GM12873 (cell line): ENCODE measurements at regions not wholly inside any gene's neighbourhood (a gene's known extent, or its start where the extent isn't known, plus 50 kb on each side); places are given as distances from the start of the nearest gene placed in this dataset.

Source experiments
- TF ChIP-seq, protein P1 (sequence below): IDR thresholded peaks from 2 replicates; pipeline ENCODE4 v1.5.1; 2012; ENCODE audit warnings: low read depth, mild to moderate bottlenecking, moderate library complexity, low read length, control low read depth; ENCODE audit not compliant: insufficient read depth; ENCODE audit errors: missing control alignments

DNA sequence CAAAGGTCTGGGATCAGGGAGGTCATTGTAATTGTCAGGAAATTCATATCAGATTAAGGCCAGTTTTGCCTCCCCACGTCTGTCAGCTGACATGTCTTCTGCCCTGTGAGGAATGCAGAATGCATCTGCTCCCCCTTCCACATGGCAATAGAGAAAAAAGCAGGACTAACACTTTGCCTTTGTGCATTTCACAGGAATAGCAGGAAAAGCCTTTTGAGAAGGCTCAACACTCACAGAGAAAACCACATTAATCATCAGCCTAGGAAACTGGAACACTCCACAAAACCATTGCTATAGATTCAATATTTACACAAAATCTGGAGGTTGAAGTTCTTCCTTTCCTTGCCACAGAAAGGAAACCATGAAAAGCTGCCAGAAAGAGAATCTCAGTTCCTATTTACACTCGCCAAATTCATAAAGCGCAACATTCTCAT is 165.2 kb upstream of the HES1 start:
- TF ChIP-seq, protein P1, sequence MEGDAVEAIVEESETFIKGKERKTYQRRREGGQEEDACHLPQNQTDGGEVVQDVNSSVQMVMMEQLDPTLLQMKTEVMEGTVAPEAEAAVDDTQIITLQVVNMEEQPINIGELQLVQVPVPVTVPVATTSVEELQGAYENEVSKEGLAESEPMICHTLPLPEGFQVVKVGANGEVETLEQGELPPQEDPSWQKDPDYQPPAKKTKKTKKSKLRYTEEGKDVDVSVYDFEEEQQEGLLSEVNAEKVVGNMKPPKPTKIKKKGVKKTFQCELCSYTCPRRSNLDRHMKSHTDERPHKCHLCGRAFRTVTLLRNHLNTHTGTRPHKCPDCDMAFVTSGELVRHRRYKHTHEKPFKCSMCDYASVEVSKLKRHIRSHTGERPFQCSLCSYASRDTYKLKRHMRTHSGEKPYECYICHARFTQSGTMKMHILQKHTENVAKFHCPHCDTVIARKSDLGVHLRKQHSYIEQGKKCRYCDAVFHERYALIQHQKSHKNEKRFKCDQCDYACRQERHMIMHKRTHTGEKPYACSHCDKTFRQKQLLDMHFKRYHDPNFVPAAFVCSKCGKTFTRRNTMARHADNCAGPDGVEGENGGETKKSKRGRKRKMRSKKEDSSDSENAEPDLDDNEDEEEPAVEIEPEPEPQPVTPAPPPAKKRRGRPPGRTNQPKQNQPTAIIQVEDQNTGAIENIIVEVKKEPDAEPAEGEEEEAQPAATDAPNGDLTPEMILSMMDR, result no peak

DNA sequence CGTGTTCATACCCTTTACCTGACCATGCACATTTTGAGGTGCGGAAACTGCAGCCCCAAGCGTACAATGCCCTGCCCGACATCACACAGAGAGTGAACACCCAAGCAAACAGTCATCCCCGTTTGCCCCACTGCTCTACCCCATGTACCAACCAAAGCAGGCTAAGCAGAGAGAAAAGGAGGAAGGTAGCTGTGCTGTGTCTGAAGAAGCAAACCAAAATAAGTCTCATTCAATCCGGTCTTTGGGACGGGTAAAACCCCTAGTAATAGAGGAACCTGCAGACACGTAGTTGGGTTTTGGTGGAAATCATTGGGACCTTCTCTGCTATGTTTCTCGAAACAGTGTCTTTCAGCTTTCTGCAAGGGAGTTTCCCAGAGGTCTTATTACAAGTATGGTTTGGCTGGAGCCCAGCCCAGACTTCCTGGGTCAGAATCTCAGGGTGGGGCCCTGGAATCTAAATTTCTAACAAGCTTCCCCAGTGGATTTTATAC is 164.6 kb upstream of the HES1 start:
- TF ChIP-seq, protein P1, result no peak

DNA sequence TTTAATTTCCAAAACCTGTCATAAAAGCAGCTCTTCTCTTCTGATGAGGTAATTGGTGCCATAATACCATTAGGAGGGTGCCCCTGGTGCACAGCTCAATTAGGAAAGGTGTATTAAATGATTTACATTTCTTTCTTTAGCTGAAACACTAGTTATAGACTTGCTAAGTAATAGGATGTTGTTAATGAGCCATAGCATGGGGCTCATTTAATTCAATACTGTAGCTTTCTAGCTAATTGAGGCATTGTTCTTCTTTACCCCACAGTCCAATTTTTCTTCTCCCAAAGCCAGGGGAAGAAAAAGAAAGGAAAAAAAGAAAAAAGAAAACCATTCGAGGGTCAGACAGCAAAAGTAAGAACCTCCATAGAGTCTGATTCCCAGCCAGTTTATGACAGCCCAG is 164.0 kb upstream of the HES1 start:
- TF ChIP-seq, protein P1, result no peak

DNA sequence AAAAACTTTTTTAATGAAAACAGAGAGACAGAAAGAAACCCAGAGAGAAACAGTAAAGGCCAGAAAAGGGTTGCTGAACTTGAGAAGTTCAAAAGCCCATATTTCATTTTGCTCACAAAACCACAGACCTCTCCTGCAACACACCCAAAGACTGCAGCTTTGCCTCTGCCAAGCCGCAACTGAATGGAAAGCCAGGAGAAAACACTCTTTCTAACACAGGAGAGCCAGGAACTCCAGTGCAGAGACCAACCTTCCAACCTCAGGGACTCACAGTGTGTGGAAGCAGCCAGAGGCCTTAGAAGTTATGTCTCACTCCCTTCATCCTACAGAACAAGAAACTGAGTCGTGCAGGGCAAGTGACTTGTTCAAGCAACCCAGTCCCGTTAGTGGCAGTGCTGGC is 163.1 kb upstream of the HES1 start:
- TF ChIP-seq, protein P1, result no peak

DNA sequence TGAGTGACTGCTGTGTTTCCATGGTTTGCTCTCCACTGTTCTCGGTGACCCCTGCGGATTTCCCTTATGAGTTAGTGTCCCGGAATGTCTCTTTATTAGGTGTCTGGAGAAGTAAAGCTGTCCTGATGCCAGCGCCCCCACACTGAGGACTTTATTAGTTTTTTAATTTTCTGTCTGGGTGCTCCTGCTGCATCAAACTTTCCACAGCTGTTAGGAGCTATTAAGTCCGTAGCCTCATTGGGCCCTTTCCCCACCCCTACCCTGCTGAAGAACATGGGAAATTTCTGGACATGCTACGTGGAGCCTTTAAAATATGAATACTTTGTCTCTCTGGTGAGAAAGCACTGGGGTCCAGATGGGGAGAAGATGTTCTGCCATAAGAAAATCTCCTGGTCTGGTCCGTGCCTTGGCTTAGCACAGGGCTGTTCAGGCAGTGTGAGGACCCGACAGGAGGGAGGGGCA is 161.7 kb upstream of the HES1 start:
- TF ChIP-seq, protein P1, result no peak

DNA sequence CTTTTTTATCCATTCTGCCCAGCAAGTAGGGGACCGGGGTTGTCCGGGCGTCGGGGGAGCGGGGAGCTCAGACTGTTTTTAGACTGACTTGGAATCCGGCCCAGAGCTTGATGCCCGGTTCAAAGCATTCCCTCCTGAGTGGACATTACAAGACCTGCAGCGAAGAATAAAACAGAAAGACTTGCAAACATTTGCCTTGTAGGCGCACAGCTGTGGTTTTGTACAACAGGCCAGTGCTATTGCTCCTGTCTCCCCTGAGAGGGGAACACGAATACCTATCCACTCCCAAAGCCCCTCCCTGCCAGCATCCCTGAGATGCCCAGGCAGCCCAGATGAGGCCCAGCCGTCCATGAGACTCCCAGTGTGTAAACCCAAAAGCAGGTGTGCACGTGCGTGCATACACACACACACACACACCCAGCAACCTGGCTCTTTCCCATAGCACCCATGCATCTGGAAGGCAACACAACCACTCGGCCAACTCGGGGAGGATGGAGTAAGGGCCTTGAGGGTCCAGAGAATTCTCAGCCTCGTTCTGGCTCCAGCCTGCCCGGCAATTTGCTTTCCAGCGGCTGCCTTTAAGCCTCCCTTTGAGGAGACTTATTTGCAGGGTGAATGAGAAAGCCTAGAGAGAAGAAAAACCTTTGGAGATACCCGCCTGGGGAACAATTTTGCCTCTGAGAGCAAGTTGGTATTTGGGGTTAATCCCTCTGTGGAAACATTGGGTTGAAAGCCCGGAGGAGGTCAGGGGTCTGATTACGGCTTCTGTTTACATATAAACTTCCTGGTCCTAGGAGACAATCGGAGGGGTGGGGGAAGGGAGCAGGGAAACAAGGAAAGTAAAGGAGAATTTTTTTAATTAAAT is 161.0 kb upstream of the HES1 start:
- TF ChIP-seq, protein P1, result no peak

DNA sequence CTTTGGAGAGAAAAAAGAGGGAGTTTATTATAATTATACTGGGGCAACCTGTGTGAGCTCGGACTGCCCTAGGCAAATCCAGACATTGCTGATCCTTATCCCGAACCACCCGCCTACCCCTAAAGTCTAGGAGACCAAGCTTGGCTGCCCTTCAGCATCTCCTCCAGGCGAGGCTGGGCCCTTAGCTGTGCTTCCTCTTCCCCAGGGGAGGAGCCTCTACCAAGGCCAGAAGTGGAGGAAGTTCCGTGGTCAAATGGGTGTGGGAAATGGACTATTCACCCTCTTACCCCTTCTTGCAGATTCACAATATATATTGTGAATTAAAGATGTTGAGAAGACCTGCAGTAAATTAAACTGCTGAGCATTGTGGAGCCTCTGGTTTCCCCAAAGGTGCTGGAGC is 158.3 kb upstream of the HES1 start:
- TF ChIP-seq, protein P1, result no peak
